NT2/D1 (cell line): ENCODE measurements at regions not wholly inside any gene's neighbourhood (a gene's known extent, or its start where the extent isn't known, plus 50 kb on each side); places are given as distances from the start of the nearest gene placed in this dataset.

Experiments used
- SUZ12 ChIP-seq: IDR thresholded peaks from 2 replicates; pipeline ENCODE4 v1.6.1; 2011; ENCODE audit not compliant: insufficient read length, insufficient read depth; ENCODE audit errors: extremely low read depth
- YY1 ChIP-seq: IDR thresholded peaks from 2 replicates; pipeline ENCODE4 v1.6.1; 2011; ENCODE audit not compliant: insufficient read length, insufficient read depth
- ZNF274 ChIP-seq: IDR thresholded peaks from 2 replicates; pipeline ENCODE4 v1.6.1; 2011; ENCODE audit warnings: mild to moderate bottlenecking, low read depth, low read length

DNA sequence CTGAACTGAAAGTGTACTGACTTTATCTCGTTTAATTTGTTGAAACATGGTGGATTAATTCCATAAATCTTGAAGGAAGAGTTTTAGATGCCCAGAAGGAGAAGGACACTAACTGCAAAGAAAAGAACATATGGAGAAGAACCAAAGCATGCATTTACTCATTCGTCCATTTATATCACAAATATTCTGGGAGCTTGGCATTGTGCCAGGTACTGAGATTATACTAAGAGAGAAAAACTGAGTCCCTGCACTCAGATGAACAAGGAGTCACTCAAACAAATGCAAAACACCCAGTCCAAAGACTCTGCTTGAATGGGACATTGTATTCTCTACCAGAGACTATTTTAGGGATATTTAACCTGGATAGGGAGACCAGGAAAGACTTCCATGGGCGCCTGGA lies 588.0 kb upstream of the MGMT start:
- TF ChIP-seq ZNF274: no peak
- no peak for TF ChIP-seq YY1
- no peak for TF ChIP-seq SUZ12
